ENCODE measurements at regions not wholly inside any gene's neighbourhood (a gene's known extent, or its start where the extent isn't known, plus 50 kb on each side); places are given as distances from the start of the nearest gene placed in this dataset.
"Not testable (repeated sequence)": the region's sequence is repeated elsewhere in the genome, so short reads cannot be mapped to it uniquely, and the experiment has no call there.

DNA sequence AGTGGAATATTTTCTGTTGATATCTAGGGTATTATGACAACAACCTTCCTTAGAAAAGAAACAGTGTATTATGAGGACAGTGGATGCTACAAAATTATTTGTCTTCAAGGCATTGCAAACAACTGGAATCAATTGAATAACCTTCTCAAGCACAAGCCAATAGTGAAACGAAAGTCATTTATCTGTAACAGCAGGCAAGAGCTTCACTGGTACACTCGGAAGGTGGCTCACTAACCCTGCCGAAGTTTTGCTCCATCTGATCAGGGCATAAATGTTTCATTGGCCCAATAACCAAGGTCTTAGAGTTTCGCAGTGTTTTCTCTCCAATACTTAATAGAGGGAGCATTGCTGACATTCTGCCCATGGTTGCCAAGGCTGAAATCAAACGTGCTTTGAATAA, 5278.7 kb upstream of the TPTE start:
- H3K4me3 ChIP-seq; H3K27me3 ChIP-seq (ENCODE audit: low read depth); ATAC-seq; H3K4me1 ChIP-seq; H3K27ac ChIP-seq; intact Hi-C loops (cut with DNase I); H3K9me3 ChIP-seq; H3K36me3 ChIP-seq; DNase-seq: not testable (repeated sequence)

DNA sequence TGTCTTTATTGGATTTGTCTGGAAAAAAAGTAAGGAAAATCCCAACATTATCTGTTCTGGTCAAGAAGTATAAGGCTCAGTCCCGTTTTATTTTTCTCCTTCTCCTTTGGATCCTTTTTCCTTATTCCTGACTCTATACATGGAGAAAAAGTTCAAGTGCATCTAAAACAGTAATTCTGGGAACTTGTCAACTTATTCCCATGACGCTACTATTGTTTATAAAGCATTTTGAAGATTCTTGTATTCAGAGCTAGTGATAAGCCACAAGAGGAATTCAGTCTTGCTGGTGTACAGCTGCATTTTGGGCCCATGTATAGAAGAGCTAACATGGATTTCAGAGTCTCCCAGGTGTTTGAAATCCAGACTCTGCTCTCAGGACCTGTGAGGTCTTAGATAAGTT, 5278.1 kb upstream of the TPTE start:
- DNase-seq; H3K27ac ChIP-seq; intact Hi-C loops (cut with DNase I); H3K4me1 ChIP-seq; H3K36me3 ChIP-seq; ATAC-seq; H3K9me3 ChIP-seq; H3K4me3 ChIP-seq; H3K27me3 ChIP-seq (ENCODE audit: low read depth): not testable (repeated sequence)

DNA sequence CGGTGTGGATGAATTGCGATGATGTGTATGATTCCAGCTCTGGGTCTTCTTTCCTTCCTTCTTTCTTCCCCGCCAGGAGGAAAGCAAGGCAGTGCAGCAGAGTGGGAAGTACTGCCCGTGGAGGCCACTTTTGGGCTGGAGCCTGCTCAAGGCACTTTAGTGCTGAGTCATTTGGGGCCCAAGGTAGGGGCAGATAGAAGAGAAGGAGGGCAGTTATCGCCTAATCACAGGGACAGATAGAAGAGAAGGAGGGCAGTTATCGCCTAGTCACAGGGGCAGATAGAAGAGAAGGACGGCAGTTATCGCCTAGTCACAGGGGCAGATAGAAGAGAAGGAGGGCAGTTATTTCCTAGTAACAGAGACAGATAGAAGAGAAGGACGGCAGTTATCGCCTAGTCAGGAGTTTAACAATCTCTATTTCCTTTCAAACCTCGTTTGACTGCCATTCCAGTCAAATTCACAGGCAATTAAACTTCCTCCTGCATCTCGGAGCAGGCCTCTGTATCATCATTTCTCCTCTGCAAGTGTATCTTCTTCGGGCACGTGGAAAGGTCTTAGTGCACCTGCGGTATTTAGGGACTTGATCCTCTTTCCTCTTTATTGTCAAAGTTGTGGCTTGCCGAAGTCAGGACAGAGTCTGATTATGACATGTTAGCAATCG, 5277.5 kb upstream of the TPTE start:
- ATAC-seq; DNase-seq; H3K4me3 ChIP-seq; H3K4me1 ChIP-seq; H3K27me3 ChIP-seq (ENCODE audit: low read depth); H3K36me3 ChIP-seq; H3K9me3 ChIP-seq; intact Hi-C loops (cut with DNase I); H3K27ac ChIP-seq: not testable (repeated sequence)

DNA sequence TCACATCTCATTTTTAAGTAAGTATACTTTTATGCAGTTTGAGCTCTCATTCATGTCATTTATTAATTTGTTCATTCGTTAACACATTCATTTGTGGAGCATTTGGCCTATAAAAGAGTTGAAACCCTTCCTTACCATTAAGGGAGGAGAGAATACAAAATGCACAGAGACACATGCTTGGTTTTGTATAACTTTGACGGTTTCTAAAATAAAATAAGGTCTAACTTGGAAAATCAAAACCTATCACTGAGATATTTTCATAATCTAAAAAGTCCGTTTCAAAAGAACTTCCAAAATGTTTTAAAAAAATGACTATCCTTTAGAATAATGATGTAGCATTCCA, 5277.0 kb upstream of the TPTE start:
- H3K4me3 ChIP-seq; intact Hi-C loops (cut with DNase I); H3K4me1 ChIP-seq; H3K9me3 ChIP-seq; H3K36me3 ChIP-seq; ATAC-seq; H3K27me3 ChIP-seq (ENCODE audit: low read depth); H3K27ac ChIP-seq; DNase-seq: not testable (repeated sequence)

DNA sequence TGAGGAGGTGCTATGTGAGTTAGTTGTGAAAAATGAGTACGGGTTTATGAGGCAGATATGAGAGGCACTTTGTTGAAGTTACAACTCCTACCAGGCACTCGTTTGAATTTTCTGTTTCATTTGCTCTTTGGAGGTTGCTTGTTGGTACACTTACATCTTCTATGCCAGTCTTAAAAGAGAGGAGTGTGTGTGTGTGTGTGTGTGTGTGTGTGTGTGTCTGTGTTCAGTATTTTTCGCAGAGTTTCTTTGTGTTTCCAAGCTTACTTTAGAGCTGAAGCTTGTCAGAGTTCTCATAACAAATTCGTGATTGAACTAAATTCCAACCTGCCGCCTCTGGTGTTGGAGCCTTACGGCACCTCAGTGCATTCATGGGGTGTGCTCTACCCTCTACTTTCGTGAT, 5276.4 kb upstream of the TPTE start:
- ATAC-seq; H3K4me1 ChIP-seq; H3K4me3 ChIP-seq; DNase-seq; H3K27ac ChIP-seq; intact Hi-C loops (cut with DNase I); H3K9me3 ChIP-seq; H3K27me3 ChIP-seq (ENCODE audit: low read depth); H3K36me3 ChIP-seq: not testable (repeated sequence)

DNA sequence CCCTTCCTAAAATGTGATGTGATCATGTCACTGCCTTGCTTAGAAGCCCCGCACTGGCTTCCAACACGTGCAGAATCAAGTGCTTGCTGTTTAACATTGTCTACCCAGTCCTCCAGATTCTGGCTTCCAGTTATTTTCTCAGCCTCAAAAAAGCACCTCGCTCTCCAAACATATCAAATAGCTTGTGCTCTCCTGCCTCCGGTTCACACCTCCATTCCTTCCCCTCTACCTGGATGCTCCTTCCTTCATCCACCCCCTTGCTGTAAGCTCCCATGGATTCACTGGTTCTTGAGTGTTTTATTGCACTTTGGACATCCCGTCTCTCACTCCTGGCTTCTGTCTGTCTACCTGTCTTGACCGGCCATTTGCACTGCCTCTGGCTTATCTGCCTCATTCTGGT, 5275.0 kb upstream of the TPTE start:
- H3K27me3 ChIP-seq (ENCODE audit: low read depth); H3K4me3 ChIP-seq; H3K27ac ChIP-seq; intact Hi-C loops (cut with DNase I); H3K36me3 ChIP-seq; ATAC-seq; DNase-seq; H3K4me1 ChIP-seq: not testable (repeated sequence)
- H3K9me3 ChIP-seq = peaks cover 12% of the 10 kb centered on the region

DNA sequence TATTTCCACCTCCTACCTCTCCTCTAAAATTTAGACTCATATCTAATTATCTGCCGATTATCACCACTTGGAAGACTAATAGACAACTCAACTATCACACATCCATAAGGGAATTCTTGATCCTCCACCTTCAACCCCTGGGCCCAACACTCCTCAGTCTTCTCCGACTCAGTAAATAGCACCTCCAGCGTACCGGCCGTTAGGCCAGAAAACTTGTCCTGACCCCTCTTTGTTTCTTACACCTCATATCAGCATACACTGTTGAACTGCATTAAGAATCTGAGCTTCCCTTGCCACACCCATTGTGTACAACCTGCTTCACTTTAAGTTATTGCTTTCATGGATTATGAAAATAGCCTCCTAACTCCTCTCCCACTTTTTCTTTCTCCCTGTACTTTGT, 5274.0 kb upstream of the TPTE start:
- H3K27ac ChIP-seq; H3K4me3 ChIP-seq; DNase-seq; H3K36me3 ChIP-seq; H3K27me3 ChIP-seq (ENCODE audit: low read depth); H3K4me1 ChIP-seq; intact Hi-C loops (cut with DNase I); ATAC-seq: not testable (repeated sequence)
- peaks cover 21% of the 10 kb centered on the region for H3K9me3 ChIP-seq

DNA sequence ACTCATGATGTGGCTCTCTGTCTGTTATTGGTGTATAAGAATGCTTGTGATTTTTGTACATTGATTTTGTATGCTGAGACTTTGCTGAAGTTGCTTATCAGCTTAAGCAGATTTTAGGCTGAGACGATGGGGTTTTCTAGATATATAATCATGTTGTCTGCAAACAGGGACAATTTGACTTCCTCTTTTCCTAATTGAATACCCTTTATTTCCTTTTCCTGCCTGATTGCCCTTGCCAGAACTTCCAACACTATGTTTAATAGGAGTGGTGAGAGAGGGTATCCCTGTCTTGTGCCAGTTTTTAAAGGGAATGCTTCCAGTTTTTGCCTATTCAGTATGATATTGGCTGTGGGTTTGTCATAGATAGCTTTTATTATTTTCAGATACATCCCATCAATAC, 5271.3 kb upstream of the TPTE start:
- H3K36me3 ChIP-seq; DNase-seq; H3K27me3 ChIP-seq (ENCODE audit: low read depth); ATAC-seq; intact Hi-C loops (cut with DNase I); H3K4me1 ChIP-seq; H3K4me3 ChIP-seq; H3K27ac ChIP-seq: not testable (repeated sequence)
- peaks cover 21% of the 10 kb centered on the region for H3K9me3 ChIP-seq

DNA sequence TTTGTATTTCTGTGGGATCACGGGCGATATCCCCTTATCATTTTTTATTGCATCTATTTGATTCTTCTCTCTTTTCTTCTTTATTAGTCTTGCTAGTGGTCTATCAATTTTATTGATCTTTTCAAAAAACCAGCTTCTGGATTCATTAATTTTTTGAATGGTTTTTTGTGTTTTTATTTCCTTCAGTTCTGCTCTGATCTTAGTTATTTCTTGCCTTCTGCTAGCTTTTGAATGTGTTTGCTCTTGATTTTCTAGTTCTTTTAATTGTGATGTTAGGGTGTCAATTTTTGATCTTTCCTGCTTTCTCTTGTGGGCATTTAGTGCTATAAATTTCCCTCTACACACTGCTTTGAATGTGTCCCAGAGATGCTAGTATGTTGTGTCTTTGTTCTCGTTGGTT, 5270.2 kb upstream of the TPTE start:
- intact Hi-C loops (cut with DNase I) = not testable (repeated sequence)

DNA sequence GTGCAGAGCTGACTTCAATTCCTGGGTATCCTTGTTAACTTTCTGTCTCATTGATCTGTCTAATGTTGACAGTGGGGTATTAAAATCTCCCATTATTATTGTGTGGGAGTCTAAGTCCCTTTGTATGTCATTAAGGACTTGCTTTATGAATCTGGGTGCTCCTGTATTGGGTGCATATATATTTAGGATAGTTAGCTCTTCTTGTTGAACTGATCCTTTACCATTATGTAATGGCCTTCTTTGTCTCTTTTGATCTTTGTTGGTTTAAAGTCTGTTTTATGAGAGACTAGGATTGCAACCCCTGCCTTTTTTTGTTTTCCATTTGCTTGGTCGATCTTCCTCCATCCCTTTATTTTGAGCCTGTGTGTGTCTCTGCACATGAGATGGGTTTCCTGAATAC, 5269.5 kb upstream of the TPTE start:
- intact Hi-C loops (cut with DNase I); H3K27me3 ChIP-seq (ENCODE audit: low read depth); H3K4me3 ChIP-seq; H3K4me1 ChIP-seq; H3K36me3 ChIP-seq; ATAC-seq; H3K27ac ChIP-seq; DNase-seq: not testable (repeated sequence)
- peaks cover 13% of the 10 kb centered on the region for H3K9me3 ChIP-seq

More for the DNA sequence above, 5270.2 kb upstream of the TPTE start:
- not testable (repeated sequence) for DNase-seq; H3K4me1 ChIP-seq; H3K36me3 ChIP-seq; H3K27me3 ChIP-seq (ENCODE audit: low read depth); H3K4me3 ChIP-seq; ATAC-seq; H3K27ac ChIP-seq
- peaks cover 17% of the 10 kb centered on the region for H3K9me3 ChIP-seq

All from lower lobe of right lung (tissue), 2 donors.